Chondrocyte (in vitro differentiated cells): ENCODE measurements at regions not wholly inside any gene's neighbourhood (a gene's known extent, or its start where the extent isn't known, plus 50 kb on each side); places are given as distances from the start of the nearest gene placed in this dataset.

Source experiments
- DNase-seq: peaks from one replicate; pipeline ENCODE4 v3.0.0; 2021; ENCODE audit warnings: mixed read lengths, low spot score
- H3K27ac Mint-ChIP-seq: one replicate; pipeline ENCODE4 v1.8.0; 2021; ENCODE audit warnings: mild to moderate bottlenecking, moderate library complexity, mixed read lengths; ENCODE audit not compliant: unreplicated experiment
- H3K27me3 Mint-ChIP-seq: 2 replicates; pipeline ENCODE4 v1.8.0; 2021; ENCODE audit warnings: low read depth, mixed read lengths
- H3K36me3 Mint-ChIP-seq: 2 replicates; pipeline ENCODE4 v1.8.0; 2021; ENCODE audit warnings: low read depth, mixed read lengths
- H3K4me1 Mint-ChIP-seq: 2 replicates; pipeline ENCODE4 v1.8.0; 2021; ENCODE audit warnings: low read depth, mild to moderate bottlenecking, mixed read lengths
- H3K4me3 Mint-ChIP-seq: one replicate; pipeline ENCODE4 v1.8.0; 2021; ENCODE audit warnings: mild to moderate bottlenecking, moderate library complexity, mixed read lengths; ENCODE audit not compliant: unreplicated experiment
- H3K9me3 Mint-ChIP-seq: 2 replicates; pipeline ENCODE4 v1.8.0; 2021; ENCODE audit warnings: low read depth, mixed read lengths
- TF ChIP-seq, protein P1 (sequence below): fragments of 200-600 bp; sonication (generic); IDR thresholded peaks from 2 replicates; pipeline ENCODE4 v1.5.0; 2021; ENCODE audit warnings: antibody characterized with exemption, mild to moderate bottlenecking, moderate library complexity

- TF ChIP-seq, protein P1, sequence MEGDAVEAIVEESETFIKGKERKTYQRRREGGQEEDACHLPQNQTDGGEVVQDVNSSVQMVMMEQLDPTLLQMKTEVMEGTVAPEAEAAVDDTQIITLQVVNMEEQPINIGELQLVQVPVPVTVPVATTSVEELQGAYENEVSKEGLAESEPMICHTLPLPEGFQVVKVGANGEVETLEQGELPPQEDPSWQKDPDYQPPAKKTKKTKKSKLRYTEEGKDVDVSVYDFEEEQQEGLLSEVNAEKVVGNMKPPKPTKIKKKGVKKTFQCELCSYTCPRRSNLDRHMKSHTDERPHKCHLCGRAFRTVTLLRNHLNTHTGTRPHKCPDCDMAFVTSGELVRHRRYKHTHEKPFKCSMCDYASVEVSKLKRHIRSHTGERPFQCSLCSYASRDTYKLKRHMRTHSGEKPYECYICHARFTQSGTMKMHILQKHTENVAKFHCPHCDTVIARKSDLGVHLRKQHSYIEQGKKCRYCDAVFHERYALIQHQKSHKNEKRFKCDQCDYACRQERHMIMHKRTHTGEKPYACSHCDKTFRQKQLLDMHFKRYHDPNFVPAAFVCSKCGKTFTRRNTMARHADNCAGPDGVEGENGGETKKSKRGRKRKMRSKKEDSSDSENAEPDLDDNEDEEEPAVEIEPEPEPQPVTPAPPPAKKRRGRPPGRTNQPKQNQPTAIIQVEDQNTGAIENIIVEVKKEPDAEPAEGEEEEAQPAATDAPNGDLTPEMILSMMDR: no peak
- Mint-ChIP-seq H3K27me3 (no peaks in the 10 kb centered on the region), H3K27ac (no peak overlapping the region), H3K36me3 (no peaks in the 10 kb centered on the region), H3K4me3 (no peak overlapping the region), H3K9me3 (no peaks in the 10 kb centered on the region), H3K4me1 (no peaks in the 10 kb centered on the region)
- DNase-seq: no peak
Measured at GRCh38 chr2:796141-796985, 119.2 kb upstream of the TMEM18 start.

DNA sequence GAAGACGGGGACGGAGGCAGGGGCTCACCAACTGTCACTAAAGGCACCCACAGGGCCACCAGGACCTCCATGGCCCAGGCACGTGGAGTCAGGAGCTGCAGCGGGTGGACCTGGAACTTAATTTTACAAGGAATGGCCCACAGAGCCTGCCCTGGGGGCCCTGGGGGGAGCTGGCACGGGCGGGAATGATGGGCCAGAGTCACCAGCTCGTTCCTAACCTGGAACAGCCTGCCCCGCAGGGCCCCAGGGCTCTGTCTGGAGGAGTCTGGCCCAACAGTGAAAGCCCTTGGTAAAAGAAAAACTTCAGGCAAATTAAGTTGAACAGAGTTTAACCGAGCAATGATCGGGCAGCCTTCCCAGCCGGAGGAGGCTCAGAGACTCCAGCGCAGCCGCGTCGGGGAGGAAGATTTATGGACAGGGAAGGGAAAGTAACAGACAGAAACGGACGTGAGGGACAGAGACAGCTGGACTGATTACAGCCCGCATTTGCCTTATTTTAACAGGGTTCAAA is 118.4 kb upstream of the TMEM18 start:
- Mint-ChIP-seq H3K9me3 (no peaks in the 10 kb centered on the region), H3K27ac (no peak overlapping the region), H3K4me1 (no peaks in the 10 kb centered on the region), H3K27me3 (no peaks in the 10 kb centered on the region), H3K36me3 (no peaks in the 10 kb centered on the region), H3K4me3 (no peak overlapping the region)
- DNase-seq: no peak
- TF ChIP-seq, protein P1: no peak

DNA sequence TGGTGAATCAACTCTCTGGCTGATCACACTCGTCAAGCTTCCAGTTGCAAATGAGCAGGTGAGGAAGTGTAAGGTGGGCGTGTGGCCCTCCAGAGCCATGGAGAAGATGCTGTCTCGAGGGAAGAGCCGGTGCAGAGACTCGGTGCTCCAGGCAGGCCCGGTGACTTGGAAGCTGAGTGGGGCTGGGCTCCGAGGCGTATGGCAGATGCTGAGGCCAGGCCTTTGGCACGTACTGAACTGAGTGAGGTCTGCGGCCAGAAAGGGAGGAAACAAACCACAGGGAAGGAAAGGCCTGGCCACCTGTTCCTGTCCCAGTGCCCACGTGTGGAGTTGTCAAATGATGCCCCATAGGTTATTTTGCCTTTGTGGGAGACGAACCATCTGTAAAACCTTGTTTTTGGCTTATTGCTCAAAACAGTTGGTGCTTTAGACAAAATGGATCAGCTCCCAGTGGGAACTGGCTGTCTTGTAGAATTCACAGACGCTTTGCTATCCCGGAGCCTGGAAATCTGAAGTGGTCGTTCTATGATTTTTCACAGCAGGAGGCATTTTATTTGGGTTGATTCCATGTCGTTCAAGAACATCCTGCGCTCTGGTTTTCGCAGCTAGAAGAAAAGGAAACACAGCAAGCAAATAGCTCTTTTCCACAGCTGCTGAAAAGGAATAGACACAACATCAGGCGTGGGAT is 117.5 kb upstream of the TMEM18 start:
- no peaks in the 10 kb centered on the region for H3K27me3 Mint-ChIP-seq
- H3K36me3 Mint-ChIP-seq: no peaks in the 10 kb centered on the region
- no peaks in the 10 kb centered on the region for H3K4me1 Mint-ChIP-seq
- H3K9me3 Mint-ChIP-seq: no peaks in the 10 kb centered on the region
- no peak overlapping the region for H3K27ac Mint-ChIP-seq
- no peak for DNase-seq
- H3K4me3 Mint-ChIP-seq: no peak overlapping the region
- TF ChIP-seq, protein P1: no peak

- no peaks in the 10 kb centered on the region for H3K9me3 Mint-ChIP-seq
Measured at GRCh38 chr2:793236-793635, 116.0 kb upstream of the TMEM18 start.

DNA sequence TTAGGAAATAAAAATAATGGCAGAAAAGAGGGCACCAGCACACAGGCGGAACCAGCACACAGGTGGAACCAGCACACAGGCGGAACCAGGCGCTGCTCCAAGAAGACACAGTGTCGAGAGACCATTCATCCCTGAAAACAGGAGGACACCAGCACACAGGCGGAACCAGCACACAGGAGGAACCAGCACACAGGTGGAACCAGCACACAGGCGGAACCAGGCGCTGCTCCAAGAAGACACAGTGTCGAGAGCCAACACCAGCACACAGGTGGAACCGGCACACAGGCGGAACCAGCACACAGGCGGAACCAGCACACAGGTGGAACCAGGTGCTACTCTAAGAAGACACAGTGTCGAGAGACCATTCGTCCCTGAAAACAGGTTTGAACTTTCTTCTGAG is 115.5 kb upstream of the TMEM18 start:
- H3K4me3 Mint-ChIP-seq: no peak overlapping the region
- H3K36me3 Mint-ChIP-seq: no peaks in the 10 kb centered on the region
- H3K27ac Mint-ChIP-seq: no peak overlapping the region
- H3K9me3 Mint-ChIP-seq: no peaks in the 10 kb centered on the region
- H3K4me1 Mint-ChIP-seq: no peaks in the 10 kb centered on the region
- TF ChIP-seq, protein P1: no peak
- H3K27me3 Mint-ChIP-seq: no peaks in the 10 kb centered on the region
- DNase-seq: no peak

More at GRCh38 chr2:793236-793635, 116.0 kb upstream of the TMEM18 start:
- no peaks in the 10 kb centered on the region for H3K36me3 Mint-ChIP-seq
- TF ChIP-seq, protein P1: no peak
- no peaks in the 10 kb centered on the region for H3K4me1 Mint-ChIP-seq
- no peak overlapping the region for H3K27ac Mint-ChIP-seq
- H3K27me3 Mint-ChIP-seq: no peaks in the 10 kb centered on the region
- H3K4me3 Mint-ChIP-seq: no peak overlapping the region
- DNase-seq: no peak
